Body of pancreas (tissue), 4 donors: ENCODE measurements at regions not wholly inside any gene's neighbourhood (a gene's known extent, or its start where the extent isn't known, plus 50 kb on each side); places are given as distances from the start of the nearest gene placed in this dataset.
"Not testable (repeated sequence)": the region's sequence is repeated elsewhere in the genome, so short reads cannot be mapped to it uniquely, and the experiment has no call there.

ENCODE experiments used
- ATAC-seq: fragments of 150-250 bp; one replicate; pipeline ENCODE4 v1.9.1; 2016
- DNase-seq, 4 donors: peaks; one replicate each; pipeline ENCODE4 v3.0.0-alpha.2; 2019
- H3K27ac ChIP-seq, 4 donors: fragments of 200-600 bp; sonication (generic); 1 replicate in 3 of 4; 2 replicates in 1 of 4; pipeline versions ENCODE4 v1.5.1 to v1.6.1; 2016 to 2019; ENCODE audit warnings: mild to moderate bottlenecking in 1 of 4, mixed read lengths in 1 of 4, moderate library complexity in 1 of 4
- H3K27me3 ChIP-seq, 2 donors: fragments of 200-600 bp; sonication (generic); one replicate each; pipeline ENCODE4 v1.6.0; 2016; ENCODE audit warnings: mild to moderate bottlenecking in 1 of 2
- H3K36me3 ChIP-seq, 2 donors: fragments of 200-600 bp; sonication (generic); replicated peaks in 1 of 2; 2 replicates each; pipeline ENCODE4 v1.5.1; 2016; ENCODE audit warnings: low read depth in 2 of 2; ENCODE audit not compliant: insufficient read depth in 1 of 2
- H3K4me1 ChIP-seq: fragments of 200-600 bp; sonication (generic); one replicate; pipeline ENCODE4 v1.6.0; 2016
- H3K4me3 ChIP-seq, 2 donors: fragments of 200-600 bp; sonication (generic); 1 replicate in 1 of 2; 2 replicates in 1 of 2; pipeline ENCODE4 v1.5.1; 2016 to 2019
- H3K9me3 ChIP-seq, 3 donors: fragments of 200-600 bp; sonication (generic); 1 replicate in 2 of 3; 2 replicates in 1 of 3; pipeline ENCODE4 v1.5.1; 2016
- CTCF ChIP-seq, 7 experiments: fragments of 450-650 bp in 4 of 7; fragments of 200-600 bp in 3 of 7; sonication (generic) in 3 of 7; IDR thresholded peaks; one replicate each; pipeline ENCODE4 v1.5.1; 2016 to 2019; ENCODE audit warnings: antibody characterized with exemption in 7 of 7
- POLR2A ChIP-seq, 3 donors: fragments of 450-650 bp; IDR thresholded peaks; one replicate each; pipeline ENCODE4 v1.6.1; 2016; ENCODE audit warnings: antibody characterized with exemption in 3 of 3, mild to moderate bottlenecking in 2 of 3
- WGBS, 2 donors: methylation state at CpG; one replicate each; pipeline ENCODE4 v1.1.5; 2017; 5-methylcytosine and 5-hydroxymethylcytosine counted together
- intact Hi-C: fragments of 100-400 bp; cut with DNase I; formaldehyde crosslinking; loops from one replicate; pipeline ENCODE4 v1.15.1; 2023

GRCh38 chr6:775863-776262 is 82.9 kb upstream of the EXOC2 start:
- no peaks in the 10 kb centered on the region for H3K27me3 ChIP-seq
- no peak for ATAC-seq
- intact Hi-C loops: no loop called here
- DNase-seq: no peak
- WGBS, 2 donors: 49 to 65% methylated on average over 5 of the region's 5 CpGs
- no peak overlapping the region for H3K27ac ChIP-seq
- no peaks in the 10 kb centered on the region for H3K9me3 ChIP-seq
- TF ChIP-seq POLR2A (IDR thresholded peaks at IDR 0.05) (no peak), CTCF (IDR thresholded peaks at IDR 0.05) (no peak)
- no peaks in the 10 kb centered on the region for H3K4me1 ChIP-seq
- no peak overlapping the region for H3K4me3 ChIP-seq
- no peaks in the 10 kb centered on the region for H3K36me3 ChIP-seq

- ATAC-seq, H3K27me3 ChIP-seq, H3K27ac ChIP-seq, DNase-seq, H3K9me3 ChIP-seq, H3K4me1 ChIP-seq, H3K36me3 ChIP-seq, intact Hi-C loops, H3K4me3 ChIP-seq: not testable (repeated sequence)
Measured at GRCh38 chr6:771683-772082, 78.7 kb upstream of the EXOC2 start.

- Histone ChIP-seq H3K36me3 (no peaks in the 10 kb centered on the region), H3K4me3 (no peak overlapping the region), H3K27ac (no peak overlapping the region), H3K4me1 (no peaks in the 10 kb centered on the region), H3K27me3 (no peaks in the 10 kb centered on the region), H3K9me3 (no peaks in the 10 kb centered on the region)
- intact Hi-C loops: no loop called here
- 66 to 78% methylated on average over 4 of the region's 4 CpGs for WGBS, 2 donors
- ATAC-seq (no peak), DNase-seq (no peak)
- no peak for TF ChIP-seq POLR2A (IDR thresholded peaks at IDR 0.05)
- no peak for TF ChIP-seq CTCF (IDR thresholded peaks at IDR 0.05)
Measured at GRCh38 chr6:767755-768512, 75.0 kb upstream of the EXOC2 start.

GRCh38 chr6:766625-767024 is 73.7 kb upstream of the EXOC2 start:
- Histone ChIP-seq H3K27me3 (no peaks in the 10 kb centered on the region), H3K27ac (no peak overlapping the region), H3K36me3 (no peaks in the 10 kb centered on the region), H3K4me1 (no peaks in the 10 kb centered on the region), H3K4me3 (no peak overlapping the region), H3K9me3 (no peaks in the 10 kb centered on the region)
- no peak for ATAC-seq
- DNase-seq: no peak
- intact Hi-C loops: no loop called here
- TF ChIP-seq POLR2A (IDR thresholded peaks at IDR 0.05) (no peak), CTCF (IDR thresholded peaks at IDR 0.05) (no peak)
- WGBS, 2 donors: 65 to 67% methylated on average over 5 of the region's 5 CpGs

GRCh38 chr6:761997-762396 is 69.1 kb upstream of the EXOC2 start:
- Histone ChIP-seq H3K4me1 (no peaks in the 10 kb centered on the region), H3K27ac (no peak overlapping the region), H3K27me3 (no peaks in the 10 kb centered on the region), H3K9me3 (no peaks in the 10 kb centered on the region), H3K36me3 (no peaks in the 10 kb centered on the region), H3K4me3 (no peak overlapping the region)
- DNase-seq (no peak), ATAC-seq (no peak)
- intact Hi-C loops: no loop called here
- TF ChIP-seq CTCF (IDR thresholded peaks at IDR 0.05) (no peak), POLR2A (IDR thresholded peaks at IDR 0.05) (no peak)
- WGBS, 2 donors: 64% methylated on average over 13 of the region's 13 CpGs
